DMS153 treated with DMSO at 0.1 percent for 48 hours (cell line): ENCODE measurements at regions not wholly inside any gene's neighbourhood (a gene's known extent, or its start where the extent isn't known, plus 50 kb on each side); places are given as distances from the start of the nearest gene placed in this dataset.

Experiments used
- DNase-seq: peaks from one replicate; lab custom pipeline; 2025; ENCODE audit not compliant: unreplicated experiment; lab: John Stamatoyannopoulos, UW

- no peak for DNase-seq
Observed at GRCh38 chr2:239464166-239465016, 63.6 kb upstream of the HDAC4 start.

- no peak for DNase-seq
Observed at GRCh38 chr2:239463541-239464165, 62.8 kb upstream of the HDAC4 start.

- DNase-seq = no peak
Observed at GRCh38 chr2:239462671-239463506, 62.1 kb upstream of the HDAC4 start.

- DNase-seq = no peak
Observed at GRCh38 chr2:239462191-239462515, 61.3 kb upstream of the HDAC4 start.

- DNase-seq = no peak
Observed at GRCh38 chr2:239461291-239462190, 60.7 kb upstream of the HDAC4 start.

- no peak for DNase-seq
Observed at GRCh38 chr2:239460780-239461179, 60.0 kb upstream of the HDAC4 start.

- no peak for DNase-seq
Observed at GRCh38 chr2:239459606-239460005, 58.8 kb upstream of the HDAC4 start.

- no peak for DNase-seq
Observed at GRCh38 chr2:239459056-239459455, 58.2 kb upstream of the HDAC4 start.

- DNase-seq = no peak
Observed at GRCh38 chr2:239457586-239458445, 57.0 kb upstream of the HDAC4 start.

GRCh38 chr2:239456940-239457339 lies 56.1 kb upstream of the HDAC4 start:
- no peak for DNase-seq

- DNase-seq = no peak
Observed at GRCh38 chr2:239455436-239456203, 54.8 kb upstream of the HDAC4 start.

- DNase-seq = no peak
Observed at GRCh38 chr2:239454507-239454906, 53.7 kb upstream of the HDAC4 start.
